ENCODE measurements at regions not wholly inside any gene's neighbourhood (a gene's known extent, or its start where the extent isn't known, plus 50 kb on each side); places are given as distances from the start of the nearest gene placed in this dataset.
A peak's percentile ranks its signal among the peaks of the same experiment; 100 is the strongest.

DNA sequence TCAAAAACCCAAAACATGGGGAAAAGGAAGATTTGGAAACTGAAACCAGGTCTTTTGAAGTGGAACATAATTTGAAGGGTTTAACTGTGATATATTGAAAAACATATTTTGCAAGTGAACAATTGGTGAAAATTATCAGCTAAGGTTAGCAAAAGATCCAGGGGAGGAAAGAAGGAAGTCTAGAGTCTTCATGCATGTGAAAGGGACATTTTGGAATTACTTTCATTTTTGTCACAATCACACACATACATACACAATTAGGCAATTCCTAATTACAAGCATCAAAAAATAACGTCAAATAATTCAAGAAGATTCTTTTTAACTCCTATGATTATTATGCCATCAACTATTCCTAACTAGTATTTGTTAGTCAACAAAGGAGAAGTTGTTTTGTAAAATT is 64.7 kb upstream of the NFIA start:
- Mint-ChIP-seq H3K27me3 (ENCODE audit: low read depth in 3 of 3) (peaks cover 0 to 4% (median 0%) of the 10 kb centered on the region in 3 donors), H3K9me3 (no peaks in the 10 kb centered on the region), H3K4me1 (peaks cover 10% of the 10 kb centered on the region), H3K27ac (peak overlapping the region in 2 of 7 donors; percentile 25 to 45), H3K4me3 (peak overlapping the region in 1 of 2 donors; percentile 67), H3K36me3 (no peaks in the 10 kb centered on the region)
- no peak for DNase-seq
- H3K27ac ChIP-seq (ENCODE audit: low read depth in 1 of 2, low read length in 2 of 2), result no peak overlapping the region
- no peak overlapping the region for H3K9ac ChIP-seq (ENCODE audit: insufficient read depth, low read length, poor library complexity, severe bottlenecking)
- intact Hi-C loops (cut with micrococcal nuclease), result no loop called here
- peaks cover 0 to 12% of the 10 kb centered on the region in 2 donors for H3K4me1 ChIP-seq (ENCODE audit: control insufficient read depth in 1 of 2, insufficient read depth in 2 of 2, low read length in 2 of 2)
- TF ChIP-seq CTCF (IDR thresholded peaks at IDR 0.05), result no peak
- no CpG with 5 or more reads among the region's 1 CpG for WGBS (ENCODE audit: insufficient coverage)
- H3K9me3 ChIP-seq (replicated peaks in 1 of 2; ENCODE audit: control insufficient read depth in 1 of 2, insufficient read depth in 1 of 2, low read length in 2 of 2), result no peaks in the 10 kb centered on the region
- no peak overlapping the region for H2AFZ ChIP-seq (ENCODE audit: insufficient read depth, low read depth, low read length, poor library complexity, severe bottlenecking)
- no peaks in the 10 kb centered on the region for H4K20me1 ChIP-seq (ENCODE audit: insufficient read depth, low read length)
- H3K36me3 ChIP-seq (replicated peaks in 1 of 2; ENCODE audit: control insufficient read depth in 1 of 2, insufficient read depth in 2 of 2, low read length in 2 of 2), result no peaks in the 10 kb centered on the region
- no peaks in the 10 kb centered on the region for H3K27me3 ChIP-seq (ENCODE audit: control insufficient read depth in 2 of 2, insufficient read depth in 2 of 2, low read length in 2 of 2)
- no peaks in the 10 kb centered on the region for H3K79me2 ChIP-seq (ENCODE audit: insufficient read depth, low read length)
- H3K4me3 ChIP-seq (replicated peaks in 1 of 3; ENCODE audit: low read depth in 2 of 3, low read length in 3 of 3), result peak overlapping the region in 1 of 3 experiments; percentile 42
- peak overlapping the region; percentile 50 for H3K4me2 ChIP-seq (replicated peaks; ENCODE audit: extremely low read depth, low read length, poor library complexity, severe bottlenecking)

- H3K36me3 Mint-ChIP-seq, result no peaks in the 10 kb centered on the region
These were observed 68.3 kb upstream of the NFIA start for GRCh38 chr1:61013946-61014667.

More at GRCh38 chr1:61013946-61014667, 68.3 kb upstream of the NFIA start:
- intact Hi-C loops (cut with micrococcal nuclease), result no loop called here
- Histone ChIP-seq H3K79me2 (ENCODE audit: insufficient read depth, low read length) (no peaks in the 10 kb centered on the region), H2AFZ (ENCODE audit: insufficient read depth, low read depth, low read length, poor library complexity, severe bottlenecking) (no peak overlapping the region), H3K36me3 (replicated peaks in 1 of 2; ENCODE audit: control insufficient read depth in 1 of 2, insufficient read depth in 2 of 2, low read length in 2 of 2) (no peaks in the 10 kb centered on the region), H3K9ac (ENCODE audit: insufficient read depth, low read length, poor library complexity, severe bottlenecking) (no peak overlapping the region), H3K27me3 (ENCODE audit: control insufficient read depth in 2 of 2, insufficient read depth in 2 of 2, low read length in 2 of 2) (peaks cover 0 to 2% of the 10 kb centered on the region in 2 donors), H3K27ac (ENCODE audit: low read depth in 1 of 2, low read length in 2 of 2) (no peak overlapping the region), H3K4me1 (ENCODE audit: control insufficient read depth in 1 of 2, insufficient read depth in 2 of 2, low read length in 2 of 2) (peaks cover 0 to 12% of the 10 kb centered on the region in 2 donors), H4K20me1 (ENCODE audit: insufficient read depth, low read length) (no peaks in the 10 kb centered on the region), H3K4me2 (replicated peaks; ENCODE audit: extremely low read depth, low read length, poor library complexity, severe bottlenecking) (no peak overlapping the region), H3K9me3 (replicated peaks in 1 of 2; ENCODE audit: control insufficient read depth in 1 of 2, insufficient read depth in 1 of 2, low read length in 2 of 2) (no peaks in the 10 kb centered on the region), H3K4me3 (replicated peaks in 1 of 3; ENCODE audit: low read depth in 2 of 3, low read length in 3 of 3) (no peak overlapping the region)
- 73% methylated on average over 1 of the region's 4 CpGs for WGBS (ENCODE audit: insufficient coverage)
- no peak for DNase-seq
- Mint-ChIP-seq H3K4me3 (peak overlapping the region in 1 of 2 donors; percentile 39), H3K27ac (no peak overlapping the region), H3K4me1 (peaks cover 10% of the 10 kb centered on the region), H3K9me3 (no peaks in the 10 kb centered on the region), H3K27me3 (ENCODE audit: low read depth in 3 of 3) (peaks cover 0 to 4% (median 2%) of the 10 kb centered on the region in 3 donors)
- TF ChIP-seq CTCF (IDR thresholded peaks at IDR 0.05), result no peak
